IPS-20b (cell line): ENCODE measurements at regions not wholly inside any gene's neighbourhood (a gene's known extent, or its start where the extent isn't known, plus 50 kb on each side); places are given as distances from the start of the nearest gene placed in this dataset.
"Not testable (repeated sequence)": the region's sequence is repeated elsewhere in the genome, so short reads cannot be mapped to it uniquely, and the experiment has no call there.

Experiments used
- H3K27ac ChIP-seq: one replicate; pipeline ENCODE4 v1.5.1; 2013; ENCODE audit warnings: low read length
- H3K27me3 ChIP-seq: 2 replicates; pipeline ENCODE4 v1.6.1; 2013; ENCODE audit warnings: mild to moderate bottlenecking, low read length, inconsistent platforms; ENCODE audit not compliant: insufficient read depth
- H3K36me3 ChIP-seq: 2 replicates; pipeline ENCODE4 v1.6.1; 2013; ENCODE audit warnings: low read depth, mild to moderate bottlenecking, inconsistent platforms, low read length, moderate library complexity; ENCODE audit not compliant: insufficient read depth
- H3K4me1 ChIP-seq: 2 replicates; pipeline ENCODE4 v1.6.1; 2013; ENCODE audit warnings: mild to moderate bottlenecking, control low read depth, inconsistent platforms, low read length, moderate library complexity; ENCODE audit not compliant: insufficient read depth
- H3K4me3 ChIP-seq: 2 replicates; pipeline ENCODE4 v1.5.1; 2013; ENCODE audit warnings: mild to moderate bottlenecking, low read length, inconsistent platforms
- H3K9ac ChIP-seq: 2 replicates; pipeline ENCODE4 v1.6.1; 2013; ENCODE audit warnings: low read depth, mild to moderate bottlenecking, inconsistent platforms, low read length, moderate library complexity
- H3K9me3 ChIP-seq: 2 replicates; pipeline ENCODE4 v1.6.1; 2013; ENCODE audit warnings: mild to moderate bottlenecking, low read depth, low read length, inconsistent platforms; ENCODE audit not compliant: insufficient read depth

- no peaks in the 10 kb centered on the region for H3K36me3 ChIP-seq
Observed at GRCh38 chr4:124833831-124834505, 121.4 kb upstream of the ANKRD50 start.

GRCh38 chr4:124828382-124828781 is 115.8 kb upstream of the ANKRD50 start:
- Histone ChIP-seq H3K4me3 (no peak overlapping the region), H3K36me3 (no peaks in the 10 kb centered on the region), H3K9ac (no peak overlapping the region), H3K9me3 (no peaks in the 10 kb centered on the region), H3K27me3 (no peaks in the 10 kb centered on the region), H3K27ac (no peak overlapping the region), H3K4me1 (no peaks in the 10 kb centered on the region)

More at GRCh38 chr4:124833831-124834505, 121.4 kb upstream of the ANKRD50 start:
- Histone ChIP-seq H3K9ac (no peak overlapping the region), H3K27me3 (no peaks in the 10 kb centered on the region), H3K4me1 (no peaks in the 10 kb centered on the region), H3K9me3 (peaks cover 13% of the 10 kb centered on the region), H3K4me3 (no peak overlapping the region), H3K27ac (no peak overlapping the region)

DNA sequence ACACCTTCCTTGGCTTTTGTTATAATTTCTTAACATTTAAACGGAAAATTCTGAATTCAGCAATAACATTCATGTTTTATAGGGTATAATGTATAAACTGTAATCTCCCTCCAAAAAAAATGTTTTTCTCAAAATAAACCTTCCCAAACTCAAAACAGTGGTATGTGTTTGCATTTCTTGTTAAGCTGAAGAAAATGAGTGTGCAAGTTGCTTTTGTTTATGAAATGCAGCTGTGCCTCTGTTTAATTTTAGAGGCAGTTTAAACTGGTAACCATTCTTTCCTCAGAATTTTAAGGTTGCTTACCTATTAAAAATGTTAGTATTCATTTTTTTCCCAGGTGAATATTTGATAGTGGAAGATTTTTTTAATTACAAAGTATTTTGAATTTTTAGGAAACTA is 105.0 kb upstream of the ANKRD50 start:
- Histone ChIP-seq H3K4me1 (no peaks in the 10 kb centered on the region), H3K9me3 (no peaks in the 10 kb centered on the region), H3K36me3 (no peaks in the 10 kb centered on the region), H3K27me3 (no peaks in the 10 kb centered on the region), H3K9ac (no peak overlapping the region), H3K4me3 (no peak overlapping the region), H3K27ac (no peak overlapping the region)

GRCh38 chr4:124812203-124812602 is 99.7 kb upstream of the ANKRD50 start:
- not testable (repeated sequence) for H3K27me3 ChIP-seq, H3K36me3 ChIP-seq, H3K27ac ChIP-seq, H3K9ac ChIP-seq, H3K4me3 ChIP-seq
- Histone ChIP-seq H3K4me1 (peaks cover 16% of the 10 kb centered on the region; the same call in 1 of the 2 replicates), H3K9me3 (peaks cover 12% of the 10 kb centered on the region; the same call in 1 of the 2 replicates)

- peaks cover 12% of the 10 kb centered on the region; the same call in 1 of the 2 replicates for H3K9me3 ChIP-seq
- no peak overlapping the region for H3K27ac ChIP-seq
- no peak overlapping the region for H3K9ac ChIP-seq
Observed at GRCh38 chr4:124810827-124811226, 98.3 kb upstream of the ANKRD50 start.

GRCh38 chr4:124807421-124807820 is 94.9 kb upstream of the ANKRD50 start:
- Histone ChIP-seq H3K4me1 (peaks cover 16% of the 10 kb centered on the region; the same call in 1 of the 2 replicates), H3K27me3 (no peaks in the 10 kb centered on the region), H3K36me3 (no peaks in the 10 kb centered on the region; the same call in 1 of the 2 replicates), H3K9me3 (peaks cover 12% of the 10 kb centered on the region; the same call in 1 of the 2 replicates), H3K9ac (no peak overlapping the region), H3K27ac (no peak overlapping the region), H3K4me3 (no peak overlapping the region)

More at GRCh38 chr4:124810827-124811226, 98.3 kb upstream of the ANKRD50 start:
- Histone ChIP-seq H3K36me3 (no peaks in the 10 kb centered on the region; the same call in 1 of the 2 replicates), H3K27me3 (no peaks in the 10 kb centered on the region), H3K4me3 (no peak overlapping the region), H3K4me1 (peaks cover 16% of the 10 kb centered on the region; the same call in 1 of the 2 replicates)

- peaks cover 1% of the 10 kb centered on the region; the same call in 1 of the 2 replicates for H3K9me3 ChIP-seq
- H3K27ac ChIP-seq, result no peak overlapping the region
- no peak overlapping the region for H3K9ac ChIP-seq
- H3K4me3 ChIP-seq, result no peak overlapping the region
- H3K36me3 ChIP-seq, result no peaks in the 10 kb centered on the region
- H3K4me1 ChIP-seq, result peaks cover 15% of the 10 kb centered on the region; the same call in 1 of the 2 replicates
- H3K27me3 ChIP-seq, result no peaks in the 10 kb centered on the region
Observed at GRCh38 chr4:124806403-124806802, 93.9 kb upstream of the ANKRD50 start.

DNA sequence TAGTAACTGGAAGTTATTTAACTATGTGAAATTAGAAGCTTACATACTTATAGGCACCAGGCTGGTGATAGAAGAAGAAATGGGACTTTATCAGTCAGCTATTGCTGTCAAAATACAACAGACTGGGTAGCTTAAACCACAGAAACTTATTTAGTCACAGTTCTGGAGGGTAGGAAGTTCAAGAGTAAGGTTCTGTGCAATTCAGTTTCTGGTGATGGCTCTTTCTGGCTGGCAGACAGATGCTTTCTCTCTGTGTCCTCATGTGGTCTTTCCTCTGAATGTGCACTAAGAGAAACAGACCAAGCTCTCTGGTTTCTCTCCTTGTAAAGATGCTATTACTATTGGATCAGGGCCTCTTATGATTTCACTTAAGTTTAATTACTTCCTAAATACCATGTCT is 92.1 kb upstream of the ANKRD50 start:
- peaks cover 7% of the 10 kb centered on the region; the same call in 1 of the 2 replicates for H3K4me1 ChIP-seq
- H3K27me3 ChIP-seq, result no peaks in the 10 kb centered on the region
- no peak overlapping the region for H3K9ac ChIP-seq
- H3K9me3 ChIP-seq, result no peaks in the 10 kb centered on the region
- H3K27ac ChIP-seq, result no peak overlapping the region
- H3K4me3 ChIP-seq, result no peak overlapping the region
- H3K36me3 ChIP-seq, result no peaks in the 10 kb centered on the region

DNA sequence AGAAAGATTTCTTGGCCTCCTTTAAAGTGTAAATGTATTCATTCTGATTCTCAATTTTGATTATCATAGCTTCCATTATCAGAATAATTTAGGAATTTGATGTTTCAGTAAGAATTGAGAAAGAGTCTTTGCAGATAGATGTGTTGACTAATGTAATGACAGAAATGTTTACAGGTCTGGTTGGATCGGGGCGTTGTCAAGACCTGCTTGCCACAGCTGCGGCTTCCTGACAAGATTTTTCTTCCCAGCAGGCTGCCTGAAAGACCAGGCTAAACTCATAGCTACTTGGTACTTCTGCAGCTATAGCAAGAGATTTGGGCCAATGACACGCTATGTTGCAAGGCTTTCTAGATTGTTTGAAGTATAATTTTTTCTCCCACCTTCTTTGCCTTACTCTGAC is 91.5 kb upstream of the ANKRD50 start:
- Histone ChIP-seq H3K9ac (no peak overlapping the region), H3K9me3 (no peaks in the 10 kb centered on the region), H3K27me3 (no peaks in the 10 kb centered on the region), H3K27ac (no peak overlapping the region), H3K4me3 (no peak overlapping the region), H3K36me3 (no peaks in the 10 kb centered on the region), H3K4me1 (peaks cover 7% of the 10 kb centered on the region; the same call in 1 of the 2 replicates)

DNA sequence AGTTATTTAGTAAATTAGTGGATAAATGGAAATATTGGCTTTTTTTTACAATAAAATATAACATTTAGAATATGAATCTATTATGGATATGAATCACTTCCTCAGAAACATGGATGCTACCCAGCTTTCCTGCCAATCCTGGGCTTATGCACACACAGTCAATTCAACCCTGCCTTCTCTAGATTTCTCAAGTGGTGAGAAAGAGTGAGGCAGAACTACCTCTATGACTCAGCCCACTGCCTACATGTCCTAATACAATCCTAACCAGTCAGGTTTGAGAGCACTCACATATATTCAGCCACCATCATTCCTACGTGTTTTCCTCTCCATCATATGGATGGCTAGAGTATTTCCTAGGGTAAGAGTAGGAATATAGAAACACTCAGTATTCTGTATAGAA is 91.1 kb upstream of the ANKRD50 start:
- Histone ChIP-seq H3K4me1 (peaks cover 7% of the 10 kb centered on the region; the same call in 1 of the 2 replicates), H3K27me3 (no peaks in the 10 kb centered on the region), H3K27ac (no peak overlapping the region), H3K4me3 (no peak overlapping the region), H3K9ac (no peak overlapping the region), H3K36me3 (no peaks in the 10 kb centered on the region), H3K9me3 (no peaks in the 10 kb centered on the region)

GRCh38 chr4:124803026-124803425 is 90.5 kb upstream of the ANKRD50 start:
- no peaks in the 10 kb centered on the region for H3K9me3 ChIP-seq
- H3K27ac ChIP-seq, result no peak overlapping the region
- no peak overlapping the region for H3K9ac ChIP-seq
- peaks cover 7% of the 10 kb centered on the region; the same call in 1 of the 2 replicates for H3K4me1 ChIP-seq
- H3K36me3 ChIP-seq, result no peaks in the 10 kb centered on the region
- H3K4me3 ChIP-seq, result no peak overlapping the region
- H3K27me3 ChIP-seq, result no peaks in the 10 kb centered on the region

- Histone ChIP-seq H3K27ac (no peak overlapping the region), H3K4me3 (no peak overlapping the region), H3K36me3 (no peaks in the 10 kb centered on the region), H3K27me3 (no peaks in the 10 kb centered on the region), H3K9me3 (no peaks in the 10 kb centered on the region), H3K4me1 (no peaks in the 10 kb centered on the region), H3K9ac (no peak overlapping the region)
Observed at GRCh38 chr4:124797223-124797622, 84.7 kb upstream of the ANKRD50 start.
